Loucy (cell line): ENCODE measurements at regions not wholly inside any gene's neighbourhood (a gene's known extent, or its start where the extent isn't known, plus 50 kb on each side); places are given as distances from the start of the nearest gene placed in this dataset.

ENCODE experiments used
- H2AFZ ChIP-seq: fragments of 200-600 bp; sonication (generic); 2 replicates; pipeline ENCODE4 v1.6.0; 2016; ENCODE audit warnings: antibody characterized with exemption, mild to moderate bottlenecking, low read length, moderate library complexity
- H3F3A ChIP-seq: fragments of 200-600 bp; 2 replicates; pipeline ENCODE4 v1.6.0; 2016; ENCODE audit warnings: antibody characterized with exemption, low read depth, mild to moderate bottlenecking
- H3K27me3 ChIP-seq: fragments of 200-600 bp; sonication (generic); 2 replicates; pipeline ENCODE4 v1.6.1; 2014; ENCODE audit warnings: low read length, mild to moderate bottlenecking; ENCODE audit not compliant: insufficient read depth, poor library complexity, severe bottlenecking
- H3K36me3 ChIP-seq: fragments of 200-600 bp; sonication (generic); 2 replicates; pipeline ENCODE4 v1.6.1; 2016; ENCODE audit warnings: low read length; ENCODE audit not compliant: insufficient read depth
- H3K4me1 ChIP-seq: fragments of 200-600 bp; sonication (generic); 2 replicates; pipeline ENCODE4 v1.5.1; 2014; ENCODE audit warnings: low read length, mild to moderate bottlenecking; ENCODE audit not compliant: insufficient read depth, poor library complexity, severe bottlenecking
- H3K4me2 ChIP-seq: fragments of 200-600 bp; sonication (generic); 2 replicates; pipeline ENCODE4 v1.6.0; 2014; ENCODE audit warnings: antibody characterized with exemption, low read length, low read depth, mild to moderate bottlenecking; ENCODE audit not compliant: poor library complexity, severe bottlenecking
- H3K4me3 ChIP-seq: fragments of 200-600 bp; sonication (generic); 2 replicates; pipeline ENCODE4 v1.5.1; 2014; ENCODE audit warnings: low read length, mild to moderate bottlenecking, mixed read lengths; ENCODE audit not compliant: poor library complexity, severe bottlenecking
- H3K79me2 ChIP-seq: fragments of 200-600 bp; sonication (generic); 2 replicates; pipeline ENCODE4 v1.6.1; 2014; ENCODE audit warnings: low read length; ENCODE audit not compliant: insufficient read depth
- H3K9ac ChIP-seq: fragments of 200-600 bp; sonication (generic); 2 replicates; pipeline ENCODE4 v1.6.0; 2014; ENCODE audit warnings: mild to moderate bottlenecking, low read depth, low read length, moderate library complexity; ENCODE audit not compliant: poor library complexity, severe bottlenecking
- H3K9me2 ChIP-seq: fragments of 200-600 bp; sonication (generic); replicated peaks from 2 replicates; pipeline ENCODE4 v1.6.1; 2016; ENCODE audit warnings: low read depth, low read length, mixed read lengths
- H3K9me3 ChIP-seq: fragments of 200-600 bp; sonication (generic); 2 replicates; pipeline ENCODE4 v1.6.1; 2014; ENCODE audit warnings: mild to moderate bottlenecking, antibody characterized with exemption, low read length, low read depth; ENCODE audit not compliant: insufficient read depth
- H4K20me1 ChIP-seq: fragments of 200-600 bp; sonication (generic); 2 replicates; pipeline ENCODE4 v1.6.0; 2014; ENCODE audit warnings: antibody characterized with exemption, low read length, mild to moderate bottlenecking; ENCODE audit not compliant: insufficient read depth, poor library complexity, severe bottlenecking
- CTCF ChIP-seq: fragments of 200-600 bp; sonication (generic); conservative IDR thresholded peaks from 2 replicates; pipeline ENCODE4 v1.5.1; 2014; ENCODE audit warnings: mild to moderate bottlenecking, antibody characterized with exemption, low read length
- EZH2phosphoT487 ChIP-seq: fragments of 200-600 bp; IDR thresholded peaks from 2 replicates; pipeline ENCODE4 v1.6.1; 2018; ENCODE audit warnings: antibody characterized with exemption, mild to moderate bottlenecking, moderate library complexity, borderline replicate concordance

GRCh38 chr3:190229632-190230424, 92.4 kb downstream of the CLDN1 start:
- no peaks in the 10 kb centered on the region for H3K79me2 ChIP-seq
- no peak overlapping the region for H2AFZ ChIP-seq
- H3F3A ChIP-seq, result no peaks in the 10 kb centered on the region
- H3K4me1 ChIP-seq, result peaks cover 2% of the 10 kb centered on the region
- H3K27me3 ChIP-seq, result no peaks in the 10 kb centered on the region
- no peaks in the 10 kb centered on the region for H4K20me1 ChIP-seq
- no peaks in the 10 kb centered on the region for H3K36me3 ChIP-seq
- no peaks in the 10 kb centered on the region for H3K9me3 ChIP-seq
- no peak overlapping the region for H3K4me3 ChIP-seq
- no peaks in the 10 kb centered on the region for H3K9me2 ChIP-seq
- TF ChIP-seq EZH2phosphoT487 (no peak), CTCF (no peak)
- H3K4me2 ChIP-seq, result no peak overlapping the region
- H3K9ac ChIP-seq, result no peak overlapping the region

GRCh38 chr3:190227064-190227463, 95.2 kb downstream of the CLDN1 start:
- Histone ChIP-seq H3K27me3 (no peaks in the 10 kb centered on the region), H3K9ac (no peak overlapping the region), H2AFZ (no peak overlapping the region), H3K36me3 (no peaks in the 10 kb centered on the region), H3K4me2 (no peak overlapping the region), H3F3A (no peaks in the 10 kb centered on the region), H3K79me2 (no peaks in the 10 kb centered on the region), H3K9me3 (no peaks in the 10 kb centered on the region), H3K4me1 (peaks cover 4% of the 10 kb centered on the region), H3K4me3 (no peak overlapping the region), H4K20me1 (no peaks in the 10 kb centered on the region), H3K9me2 (no peaks in the 10 kb centered on the region)
- TF ChIP-seq EZH2phosphoT487, result no peak
- no peak for TF ChIP-seq CTCF

- Histone ChIP-seq H3K4me3 (no peak overlapping the region), H3K79me2 (no peaks in the 10 kb centered on the region), H3K36me3 (no peaks in the 10 kb centered on the region), H3K9ac (no peak overlapping the region), H3K9me3 (no peaks in the 10 kb centered on the region), H3K4me2 (peak overlapping the region; percentile 28), H4K20me1 (no peaks in the 10 kb centered on the region), H3K27me3 (no peaks in the 10 kb centered on the region), H3F3A (no peaks in the 10 kb centered on the region), H3K9me2 (no peaks in the 10 kb centered on the region), H2AFZ (no peak overlapping the region), H3K4me1 (peaks cover 4% of the 10 kb centered on the region)
- peak; percentile 65 for TF ChIP-seq CTCF
- TF ChIP-seq EZH2phosphoT487, result no peak
Measured at GRCh38 chr3:190224863-190225692, 97.2 kb downstream of the CLDN1 start.
